ENCODE measurements at regions not wholly inside any gene's neighbourhood (a gene's known extent, or its start where the extent isn't known, plus 50 kb on each side); places are given as distances from the start of the nearest gene placed in this dataset.

DNA sequence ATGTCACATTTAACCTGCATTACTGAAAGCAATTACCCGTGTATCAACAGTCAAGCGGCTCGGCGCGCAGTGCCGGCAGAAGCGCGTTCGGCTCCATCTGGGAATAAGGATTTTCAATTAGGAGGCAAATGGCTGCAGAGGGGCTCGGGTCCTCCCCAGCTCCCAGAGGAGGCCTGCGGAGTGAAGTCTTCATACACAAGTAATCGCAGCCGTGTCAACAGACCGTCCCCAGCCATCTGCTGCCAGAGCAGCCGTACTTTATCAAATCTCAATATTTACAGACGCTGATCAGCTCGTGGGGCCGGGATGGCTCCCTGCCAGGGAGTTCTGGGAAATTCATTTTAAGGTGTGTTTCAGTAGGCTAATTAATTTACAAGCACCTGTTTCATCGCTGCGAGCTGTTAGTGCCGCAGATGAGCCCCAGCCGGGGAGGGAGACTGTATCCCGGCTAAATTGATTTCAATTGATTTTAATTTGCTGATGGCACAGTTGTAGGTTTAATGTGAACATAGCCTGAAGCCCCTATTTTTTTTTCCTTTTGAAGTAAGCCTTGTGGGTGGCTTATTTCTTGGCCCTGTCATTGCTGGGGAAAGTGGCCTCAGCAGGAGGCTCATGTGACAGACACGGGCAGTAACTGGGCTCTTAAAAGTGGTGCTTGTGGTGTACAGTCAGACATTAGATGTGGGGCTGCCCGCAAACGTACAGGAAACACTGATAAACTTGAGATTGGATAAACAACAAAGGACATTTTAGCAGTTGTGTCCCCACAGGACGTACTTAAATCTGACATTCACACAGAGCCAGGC, 252.7 kb downstream of the TEX29 start:
- TF ChIP-seq, protein P1, sequence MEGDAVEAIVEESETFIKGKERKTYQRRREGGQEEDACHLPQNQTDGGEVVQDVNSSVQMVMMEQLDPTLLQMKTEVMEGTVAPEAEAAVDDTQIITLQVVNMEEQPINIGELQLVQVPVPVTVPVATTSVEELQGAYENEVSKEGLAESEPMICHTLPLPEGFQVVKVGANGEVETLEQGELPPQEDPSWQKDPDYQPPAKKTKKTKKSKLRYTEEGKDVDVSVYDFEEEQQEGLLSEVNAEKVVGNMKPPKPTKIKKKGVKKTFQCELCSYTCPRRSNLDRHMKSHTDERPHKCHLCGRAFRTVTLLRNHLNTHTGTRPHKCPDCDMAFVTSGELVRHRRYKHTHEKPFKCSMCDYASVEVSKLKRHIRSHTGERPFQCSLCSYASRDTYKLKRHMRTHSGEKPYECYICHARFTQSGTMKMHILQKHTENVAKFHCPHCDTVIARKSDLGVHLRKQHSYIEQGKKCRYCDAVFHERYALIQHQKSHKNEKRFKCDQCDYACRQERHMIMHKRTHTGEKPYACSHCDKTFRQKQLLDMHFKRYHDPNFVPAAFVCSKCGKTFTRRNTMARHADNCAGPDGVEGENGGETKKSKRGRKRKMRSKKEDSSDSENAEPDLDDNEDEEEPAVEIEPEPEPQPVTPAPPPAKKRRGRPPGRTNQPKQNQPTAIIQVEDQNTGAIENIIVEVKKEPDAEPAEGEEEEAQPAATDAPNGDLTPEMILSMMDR (IDR thresholded peaks at IDR 0.05), result no peak
- TF ChIP-seq POLR2A (IDR thresholded peaks at IDR 0.05), result no peak

All from body of pancreas (tissue), 4 donors.